Activated naive CD4-positive, alpha-beta T cell treated with anti-CD3 and anti-CD28 coated beads, Interleukin-2, amount 50 U/mL, for 72 hours (primary cell): ENCODE measurements at regions not wholly inside any gene's neighbourhood (a gene's known extent, or its start where the extent isn't known, plus 50 kb on each side); places are given as distances from the start of the nearest gene placed in this dataset.
A peak's percentile ranks its signal among the peaks of the same experiment; 100 is the strongest.

ENCODE experiments used
- ATAC-seq, 2 donors: fragments of 150-1000 bp; cut with Tn5 transposase; 2 replicates each; pipeline ENCODE4 v1.10.0; 2021; ENCODE audit warnings: mild to moderate bottlenecking in 2 of 2, moderate library complexity in 2 of 2
- DNase-seq, 2 donors: peaks; one replicate each; pipeline ENCODE4 v3.0.0; 2021 to 2022; ENCODE audit warnings: low spot score in 2 of 2
- H3K27ac Mint-ChIP-seq, 2 donors: one replicate each; pipeline ENCODE4 v1.8.0; 2022; ENCODE audit warnings: mild to moderate bottlenecking in 2 of 2, mixed read lengths in 2 of 2
- H3K36me3 Mint-ChIP-seq, 2 donors: one replicate each; pipeline ENCODE4 v1.8.0; 2022; ENCODE audit warnings: mixed read lengths in 2 of 2
- H3K9me3 Mint-ChIP-seq, 2 donors: one replicate each; pipeline ENCODE4 v1.8.0; 2022; ENCODE audit warnings: mixed read lengths in 2 of 2

DNA sequence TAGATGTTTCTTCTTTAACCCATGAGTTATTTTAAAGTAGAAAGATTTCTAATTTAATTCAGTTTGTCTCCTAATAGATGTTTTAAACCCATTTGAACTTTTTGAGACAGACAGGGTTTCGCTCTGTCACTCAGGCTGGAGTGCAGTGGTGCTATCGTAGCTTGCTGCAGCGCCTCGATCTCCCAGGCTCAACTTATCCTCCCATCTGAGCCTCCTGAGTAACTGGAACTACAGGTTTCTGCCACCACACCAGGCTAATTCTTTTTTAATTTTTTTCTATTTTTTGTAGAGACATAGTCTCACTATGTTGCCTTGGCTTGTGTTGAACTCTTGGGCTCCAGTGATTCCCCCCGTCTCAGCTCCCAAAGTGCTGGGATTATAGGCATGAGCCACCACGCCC, 53.0 kb upstream of the RAB18 start:
- no peak for DNase-seq
- no peak for ATAC-seq
- Mint-ChIP-seq H3K9me3 (no peaks in the 10 kb centered on the region), H3K36me3 (no peaks in the 10 kb centered on the region), H3K27ac (no peak overlapping the region)

DNA sequence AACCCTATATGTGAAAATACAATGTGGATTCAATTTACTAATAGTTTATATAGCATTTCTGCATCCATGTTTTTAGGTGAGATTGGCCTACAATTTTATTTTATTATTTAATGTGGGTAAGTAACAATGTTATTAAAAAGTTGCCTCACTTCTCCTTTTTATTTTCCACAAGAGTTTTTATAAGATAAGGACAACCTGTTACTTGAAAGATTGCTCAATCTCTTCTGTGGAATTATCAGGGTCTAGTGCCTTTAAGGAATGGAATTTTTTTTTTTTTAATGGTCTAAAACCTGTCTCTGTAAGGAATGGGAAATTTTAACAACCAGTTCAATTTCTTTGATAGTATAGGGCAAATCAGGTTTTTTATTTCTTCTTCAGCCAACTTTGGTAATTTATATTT, 53.9 kb upstream of the RAB18 start:
- no peak for ATAC-seq
- Mint-ChIP-seq H3K36me3 (no peaks in the 10 kb centered on the region), H3K9me3 (no peaks in the 10 kb centered on the region), H3K27ac (no peak overlapping the region)
- no peak for DNase-seq

DNA sequence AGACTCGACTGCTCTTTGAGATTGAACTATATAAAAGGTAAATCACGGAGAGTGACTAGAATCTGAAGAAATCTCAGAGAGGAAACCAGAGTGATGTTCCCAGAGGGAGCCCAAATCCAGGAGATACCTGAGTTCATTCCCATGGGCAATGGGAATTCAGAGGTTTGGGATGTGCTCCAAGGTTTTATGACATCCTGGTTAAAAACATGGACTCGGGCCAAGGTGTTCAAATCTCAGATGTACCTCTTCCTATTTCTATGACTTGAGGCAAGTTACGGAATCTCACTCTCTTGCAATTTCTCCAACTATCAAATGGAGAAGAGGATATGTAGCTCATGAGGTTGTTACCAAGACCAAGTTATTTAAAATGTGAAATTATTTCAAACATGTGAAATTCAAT, 54.5 kb upstream of the RAB18 start:
- DNase-seq (no peak), ATAC-seq (no peak)
- H3K36me3 Mint-ChIP-seq: no peaks in the 10 kb centered on the region
- H3K27ac Mint-ChIP-seq: no peak overlapping the region
- H3K9me3 Mint-ChIP-seq: no peaks in the 10 kb centered on the region

DNA sequence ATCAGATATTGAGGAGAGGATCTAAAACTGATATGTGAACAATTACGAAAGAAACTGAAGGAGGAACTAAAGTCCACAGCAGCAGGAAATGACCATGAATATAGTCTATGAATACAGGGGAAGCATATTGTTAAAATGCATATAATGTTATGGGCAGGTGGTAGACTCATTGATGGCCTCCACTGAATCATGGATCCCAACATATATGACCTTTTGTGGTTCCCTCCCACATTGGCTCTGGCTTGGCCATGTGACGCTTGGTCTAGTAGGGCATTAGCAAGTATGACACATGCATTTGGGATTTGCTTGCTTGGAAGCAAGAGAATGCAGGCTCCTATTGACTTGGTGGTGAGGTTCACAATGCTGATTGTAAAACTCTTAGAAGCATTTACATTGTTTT, 55.2 kb upstream of the RAB18 start:
- H3K27ac Mint-ChIP-seq: no peak overlapping the region
- H3K36me3 Mint-ChIP-seq: no peaks in the 10 kb centered on the region
- peak in 1 of 2 donors; percentile 22 for ATAC-seq
- no peak for DNase-seq
- H3K9me3 Mint-ChIP-seq: no peaks in the 10 kb centered on the region

DNA sequence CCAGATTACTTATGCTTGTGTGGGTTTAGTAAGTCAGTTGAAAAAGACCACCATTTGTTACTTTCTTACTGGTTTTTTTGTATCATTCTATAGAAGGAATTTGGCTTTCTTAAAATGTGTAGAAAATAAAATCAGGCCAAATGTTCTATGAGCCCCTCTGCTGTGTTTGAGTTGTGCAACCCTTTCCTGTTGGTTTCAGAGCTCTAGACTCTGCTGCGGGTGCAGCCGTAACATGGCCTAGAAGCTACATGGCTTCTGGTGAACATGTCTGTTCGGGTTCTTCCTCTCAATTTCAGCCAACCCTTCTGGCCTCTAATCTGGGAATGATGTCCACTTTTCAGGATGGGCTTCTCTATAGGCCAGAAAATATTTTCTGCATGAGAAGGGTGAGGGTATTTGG, 56.6 kb upstream of the RAB18 start:
- peak overlapping the region in 1 of 2 donors; percentile 45 for H3K27ac Mint-ChIP-seq
- ATAC-seq (no peak), DNase-seq (no peak)
- no peaks in the 10 kb centered on the region for H3K36me3 Mint-ChIP-seq
- no peaks in the 10 kb centered on the region for H3K9me3 Mint-ChIP-seq

GRCh38 chr10:27446091-27446918, 57.8 kb upstream of the RAB18 start:
- DNase-seq: no peak
- ATAC-seq: peak in 1 of 2 donors; percentile 44
- Mint-ChIP-seq H3K36me3 (no peaks in the 10 kb centered on the region), H3K27ac (peak overlapping the region in 1 of 2 donors; percentile 45), H3K9me3 (no peaks in the 10 kb centered on the region)

DNA sequence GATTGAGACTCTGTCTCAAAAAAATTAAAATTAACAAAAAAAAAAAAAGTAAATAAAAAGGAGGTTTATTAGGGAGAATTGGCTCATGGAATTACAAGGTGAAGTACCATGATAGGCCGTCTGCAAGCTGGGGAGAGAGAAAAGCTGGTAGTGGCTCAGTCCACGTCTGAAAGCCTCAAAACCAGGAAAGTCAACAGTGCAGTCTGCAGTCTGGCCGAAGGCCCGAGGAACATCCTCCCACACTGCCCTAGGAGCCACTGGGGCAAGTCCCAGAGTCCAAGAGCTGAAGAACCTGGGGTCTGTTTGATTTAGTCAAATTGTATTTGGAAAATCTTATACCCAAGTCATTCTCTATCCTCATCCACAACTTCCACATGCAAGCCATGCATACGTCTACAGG, 59.0 kb upstream of the RAB18 start:
- Mint-ChIP-seq H3K36me3 (no peaks in the 10 kb centered on the region), H3K9me3 (no peaks in the 10 kb centered on the region), H3K27ac (no peak overlapping the region)

GRCh38 chr10:27440478-27440877, 63.6 kb upstream of the RAB18 start:
- Mint-ChIP-seq H3K9me3 (no peaks in the 10 kb centered on the region), H3K36me3 (no peaks in the 10 kb centered on the region), H3K27ac (no peak overlapping the region)
- no peak for ATAC-seq
- DNase-seq: no peak

More for the DNA sequence above, 59.0 kb upstream of the RAB18 start:
- no peak for ATAC-seq
- DNase-seq: no peak

DNA sequence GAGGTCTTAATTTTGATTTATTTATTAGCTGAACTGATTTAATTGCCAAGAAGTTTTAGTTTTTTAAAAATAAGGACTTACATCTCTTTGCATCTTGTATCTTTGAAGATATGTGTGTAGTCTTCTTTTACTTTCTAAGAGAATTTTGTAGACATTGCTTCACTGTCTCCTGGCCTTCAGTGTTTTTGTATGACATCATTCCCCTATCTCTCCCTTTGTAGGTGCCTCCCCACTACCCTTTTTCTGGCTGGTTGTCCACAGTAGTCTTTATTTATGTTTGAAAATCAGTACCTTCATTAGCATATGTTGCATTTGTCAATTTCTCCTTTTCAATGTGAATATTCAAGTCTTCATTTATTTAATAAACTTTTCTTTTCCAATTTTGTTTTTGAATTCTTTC, 64.1 kb upstream of the RAB18 start:
- Mint-ChIP-seq H3K27ac (no peak overlapping the region), H3K9me3 (no peaks in the 10 kb centered on the region), H3K36me3 (no peaks in the 10 kb centered on the region)
- DNase-seq: no peak
- no peak for ATAC-seq

DNA sequence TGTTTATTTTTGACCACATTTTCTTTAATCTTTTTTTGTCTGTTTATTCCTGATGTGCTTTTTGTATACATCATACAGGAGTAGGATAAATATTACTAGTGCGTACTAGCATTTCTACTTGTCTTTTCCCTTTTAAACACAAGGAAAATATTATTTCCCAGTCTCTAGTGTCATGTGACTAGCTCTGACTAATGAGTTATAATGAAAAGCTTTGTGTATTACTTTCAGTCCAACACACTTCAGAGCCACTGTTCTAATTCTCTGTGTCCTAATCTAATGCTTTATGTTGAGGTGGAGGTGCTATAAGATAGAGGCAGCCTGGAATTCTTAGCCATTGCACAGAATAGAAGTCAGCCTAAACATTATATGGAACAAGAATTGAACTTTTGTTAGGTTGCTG, 65.0 kb upstream of the RAB18 start:
- Mint-ChIP-seq H3K36me3 (no peaks in the 10 kb centered on the region), H3K27ac (no peak overlapping the region), H3K9me3 (no peaks in the 10 kb centered on the region)
- DNase-seq: no peak
- ATAC-seq: no peak

GRCh38 chr10:27437775-27438174, 66.3 kb upstream of the RAB18 start:
- ATAC-seq: no peak
- Mint-ChIP-seq H3K27ac (no peak overlapping the region), H3K9me3 (no peaks in the 10 kb centered on the region), H3K36me3 (no peaks in the 10 kb centered on the region)
- no peak for DNase-seq

- Mint-ChIP-seq H3K27ac (no peak overlapping the region), H3K9me3 (no peaks in the 10 kb centered on the region), H3K36me3 (no peaks in the 10 kb centered on the region)
- ATAC-seq (no peak), DNase-seq (no peak)
Measured at GRCh38 chr10:27436710-27437109, 67.4 kb upstream of the RAB18 start.

DNA sequence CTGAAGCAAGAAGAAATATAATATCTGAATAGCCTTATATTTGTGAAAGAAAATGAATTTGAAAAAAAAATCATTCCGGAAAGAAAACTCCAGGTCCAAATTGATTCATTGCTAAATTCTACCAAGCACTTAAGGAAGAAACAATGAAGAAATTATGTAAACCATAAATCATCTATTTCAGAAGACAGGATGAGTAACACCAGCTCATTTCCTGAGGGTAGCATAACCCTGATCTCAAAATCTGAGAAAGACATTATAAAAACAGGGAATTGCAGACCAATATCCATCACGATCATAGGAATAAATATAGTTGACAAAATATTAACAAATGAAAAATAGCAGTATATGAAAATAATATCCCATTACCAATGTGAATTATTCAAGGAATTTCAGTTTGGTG, 70.1 kb upstream of the RAB18 start:
- Mint-ChIP-seq H3K36me3 (no peaks in the 10 kb centered on the region), H3K9me3 (no peaks in the 10 kb centered on the region), H3K27ac (no peak overlapping the region)
- ATAC-seq: no peak
- DNase-seq: no peak

- no peaks in the 10 kb centered on the region for H3K9me3 Mint-ChIP-seq
- ATAC-seq (no peak), DNase-seq (no peak)
- no peak overlapping the region for H3K27ac Mint-ChIP-seq
- H3K36me3 Mint-ChIP-seq: no peaks in the 10 kb centered on the region
Measured at GRCh38 chr10:27426948-27427467, 77.1 kb upstream of the RAB18 start.

GRCh38 chr10:27413831-27414348, 90.2 kb upstream of the RAB18 start:
- DNase-seq (no peak), ATAC-seq (no peak)
- no peaks in the 10 kb centered on the region for H3K9me3 Mint-ChIP-seq
- H3K36me3 Mint-ChIP-seq: no peaks in the 10 kb centered on the region
- H3K27ac Mint-ChIP-seq: no peak overlapping the region

GRCh38 chr10:27413387-27413786, 90.7 kb upstream of the RAB18 start:
- no peaks in the 10 kb centered on the region for H3K9me3 Mint-ChIP-seq
- no peak for ATAC-seq

GRCh38 chr10:27410153-27410552, 94.0 kb upstream of the RAB18 start:
- no peak for ATAC-seq
- Mint-ChIP-seq H3K9me3 (no peaks in the 10 kb centered on the region), H3K36me3 (no peaks in the 10 kb centered on the region), H3K27ac (no peak overlapping the region)
- no peak for DNase-seq

More at GRCh38 chr10:27413387-27413786, 90.7 kb upstream of the RAB18 start:
- H3K36me3 Mint-ChIP-seq: no peaks in the 10 kb centered on the region
- no peak for DNase-seq
- no peak overlapping the region for H3K27ac Mint-ChIP-seq

- Mint-ChIP-seq H3K27ac (no peak overlapping the region), H3K36me3 (no peaks in the 10 kb centered on the region), H3K9me3 (no peaks in the 10 kb centered on the region)
- ATAC-seq (no peak), DNase-seq (no peak)
Measured at GRCh38 chr10:27407271-27407670, 96.8 kb upstream of the RAB18 start.
